SK-N-MC (cell line): ENCODE measurements at regions not wholly inside any gene's neighbourhood (a gene's known extent, or its start where the extent isn't known, plus 50 kb on each side); places are given as distances from the start of the nearest gene placed in this dataset.
A peak's percentile ranks its signal among the peaks of the same experiment; 100 is the strongest.

Experiments
- DNase-seq: peaks from one replicate; pipeline ENCODE4 v3.0.0-alpha.2; 2011; ENCODE audit warnings: low read depth, low spot score
- H3K27ac ChIP-seq: fragments of 200-600 bp; sonication (generic); 2 replicates; pipeline ENCODE4 v1.5.1; 2016; ENCODE audit warnings: mixed run types
- H3K36me3 ChIP-seq: fragments of 200-600 bp; sonication (generic); 2 replicates; pipeline ENCODE4 v1.6.1; 2017; ENCODE audit warnings: antibody characterized with exemption, low read length, mixed read lengths; ENCODE audit not compliant: insufficient read depth
- H3K4me3 ChIP-seq: fragments of 200-600 bp; sonication (generic); 2 replicates; pipeline ENCODE4 v1.5.1; 2016
- H3K9ac ChIP-seq: fragments of 200-600 bp; sonication (generic); 2 replicates; pipeline ENCODE4 v1.8.0; 2017; ENCODE audit warnings: mixed run types, mixed read lengths; ENCODE audit not compliant: insufficient read length
- H3K9me3 ChIP-seq: fragments of 200-600 bp; sonication (generic); 2 replicates; pipeline ENCODE4 v1.6.1; 2017; ENCODE audit warnings: low read depth, mild to moderate bottlenecking, antibody characterized with exemption, low read length, moderate library complexity, mixed read lengths
- EZH2 ChIP-seq: fragments of 200-600 bp; sonication (generic); IDR thresholded peaks from one replicate; pipeline ENCODE4 v1.6.1; 2017; ENCODE audit warnings: antibody characterized with exemption
- FOXP2 ChIP-seq: optimal IDR thresholded peaks from 2 replicates; pipeline ENCODE3; 2011; ENCODE audit warnings: mild to moderate bottlenecking, moderate library complexity; ENCODE audit not compliant: insufficient read depth; ENCODE audit errors: extremely low read length, control extremely low read depth
- POLR2AphosphoS5 ChIP-seq: IDR thresholded peaks from 2 replicates; pipeline ENCODE4 v1.6.1; 2012; ENCODE audit warnings: mild to moderate bottlenecking, low read depth, low read length, borderline replicate concordance

DNA sequence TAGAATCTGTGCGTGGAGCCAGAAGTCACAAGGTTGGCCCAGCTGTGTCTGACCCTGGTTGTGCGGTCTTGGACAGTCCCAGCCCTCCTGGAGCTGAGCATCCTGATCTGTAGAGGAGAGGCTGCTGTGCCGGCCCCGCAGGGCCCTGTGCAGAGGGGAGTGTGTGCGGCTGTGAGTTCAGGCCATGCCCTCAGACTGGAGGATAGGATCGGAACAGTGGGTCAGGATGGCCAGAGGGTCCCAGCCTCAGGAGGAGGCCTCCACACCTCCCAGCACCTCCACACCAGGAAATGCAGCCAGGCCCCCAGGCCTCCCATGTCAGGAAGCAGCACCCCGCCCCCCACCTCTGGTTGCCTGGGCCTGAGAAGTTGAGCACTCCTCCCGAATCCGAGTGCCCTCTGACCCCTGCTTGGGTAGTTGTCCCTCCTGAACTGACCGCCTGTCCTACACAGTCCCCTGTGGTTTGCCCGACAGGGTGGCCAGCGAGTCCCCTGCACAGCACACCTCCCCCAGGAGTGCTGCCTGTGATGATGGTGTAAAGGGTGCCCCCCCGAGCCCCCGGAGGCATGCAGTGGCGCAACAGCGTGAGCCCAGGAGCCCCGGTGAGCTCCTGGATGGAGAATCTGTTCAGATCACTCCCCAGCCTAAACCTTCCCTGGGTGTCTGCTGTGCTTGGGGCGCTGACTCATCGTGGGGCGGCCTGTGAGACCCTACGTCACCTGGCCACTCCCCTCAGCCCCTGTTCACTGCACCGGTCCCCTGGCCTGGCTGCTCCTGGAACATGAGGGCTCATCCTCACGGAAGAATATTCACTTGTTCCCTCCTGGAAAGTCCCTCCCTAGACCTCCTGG lies 285.2 kb downstream of the SEC14L1 start:
- Histone ChIP-seq H3K27ac (0 out of 2 replicates have a peak overlapping the region, but pooled peaks have one; percentile 3), H3K9me3 (no peaks in the 10 kb centered on the region), H3K9ac (no peak overlapping the region), H3K36me3 (no peaks in the 10 kb centered on the region), H3K4me3 (no peak overlapping the region)
- DNase-seq = no peak
- no peak for TF ChIP-seq FOXP2
- no peak for TF ChIP-seq POLR2AphosphoS5
- no peak for TF ChIP-seq EZH2

DNA sequence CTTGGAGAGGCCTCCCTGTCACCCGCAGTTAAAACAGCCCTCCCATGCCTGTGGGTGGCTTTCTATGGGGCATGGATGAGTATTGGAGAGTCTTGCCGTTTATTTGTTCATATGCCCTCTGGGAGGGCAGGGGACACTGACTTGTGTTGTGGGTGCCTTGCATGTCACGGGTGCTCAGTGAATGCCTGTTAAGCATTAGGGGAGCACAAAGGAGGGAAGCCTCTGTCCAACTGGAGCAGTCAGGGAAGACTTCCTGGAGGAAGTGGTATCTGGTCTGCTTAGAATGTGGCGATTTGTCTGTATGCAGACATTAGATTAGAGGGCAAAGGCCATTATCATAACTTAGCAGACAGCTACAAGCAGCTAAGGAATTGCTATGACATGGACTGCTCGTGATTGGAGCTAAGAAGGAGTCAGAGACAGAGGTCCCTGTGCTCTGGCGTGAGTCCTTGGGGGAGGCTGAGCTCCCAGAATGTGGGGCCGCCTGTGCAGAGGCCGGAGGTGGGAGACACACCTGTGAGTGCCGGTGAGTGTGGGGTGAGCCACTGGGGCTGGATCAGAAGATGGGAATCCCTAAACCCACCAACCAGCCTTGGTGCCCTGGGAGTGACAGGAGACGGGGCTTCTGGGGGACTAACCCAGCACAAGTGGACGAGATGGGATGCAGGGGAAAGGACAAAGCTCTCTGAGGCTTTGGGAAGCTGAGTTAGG lies 286.1 kb downstream of the SEC14L1 start:
- no peak for DNase-seq
- no peaks in the 10 kb centered on the region for H3K36me3 ChIP-seq
- TF ChIP-seq FOXP2 (no peak), EZH2 (no peak), POLR2AphosphoS5 (no peak)
- H3K4me3 ChIP-seq = no peak overlapping the region
- no peaks in the 10 kb centered on the region for H3K9me3 ChIP-seq
- H3K9ac ChIP-seq = no peak overlapping the region
- 0 out of 2 replicates have a peak overlapping the region, but pooled peaks have one; percentile 3 for H3K27ac ChIP-seq

DNA sequence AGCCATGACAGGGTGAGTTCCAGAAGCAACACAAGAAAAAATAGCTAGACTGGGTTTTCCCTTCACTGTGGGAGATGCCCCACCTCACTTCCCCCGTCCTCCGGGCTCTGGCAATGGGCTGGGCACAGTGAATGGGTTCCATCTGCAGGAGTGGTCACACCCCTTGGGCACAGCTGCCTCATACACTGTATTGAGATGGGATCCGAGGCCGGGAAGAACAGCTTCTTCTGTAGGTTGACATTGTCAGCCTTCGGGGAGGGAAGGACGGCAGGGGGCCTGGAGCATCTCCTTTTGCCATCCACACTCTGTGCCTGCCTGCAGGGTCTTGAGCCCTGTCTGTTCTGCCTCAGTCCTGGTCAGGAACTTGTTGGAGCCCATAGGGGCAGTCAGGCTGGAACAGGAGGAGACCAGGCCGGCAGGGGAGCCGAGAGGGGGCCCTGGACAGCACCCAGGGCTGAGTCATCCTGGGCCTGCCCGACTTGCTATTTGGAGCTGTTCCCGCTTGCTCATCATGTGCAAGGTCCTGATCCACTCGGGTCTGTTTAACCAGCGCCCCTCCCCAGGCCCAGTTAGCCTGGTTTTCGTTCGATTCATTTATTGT lies 286.7 kb downstream of the SEC14L1 start:
- no peak for DNase-seq
- Histone ChIP-seq H3K4me3 (no peak overlapping the region), H3K9ac (no peak overlapping the region), H3K36me3 (no peaks in the 10 kb centered on the region), H3K9me3 (no peaks in the 10 kb centered on the region), H3K27ac (no peak overlapping the region)
- no peak for TF ChIP-seq EZH2
- no peak for TF ChIP-seq POLR2AphosphoS5
- no peak for TF ChIP-seq FOXP2

DNA sequence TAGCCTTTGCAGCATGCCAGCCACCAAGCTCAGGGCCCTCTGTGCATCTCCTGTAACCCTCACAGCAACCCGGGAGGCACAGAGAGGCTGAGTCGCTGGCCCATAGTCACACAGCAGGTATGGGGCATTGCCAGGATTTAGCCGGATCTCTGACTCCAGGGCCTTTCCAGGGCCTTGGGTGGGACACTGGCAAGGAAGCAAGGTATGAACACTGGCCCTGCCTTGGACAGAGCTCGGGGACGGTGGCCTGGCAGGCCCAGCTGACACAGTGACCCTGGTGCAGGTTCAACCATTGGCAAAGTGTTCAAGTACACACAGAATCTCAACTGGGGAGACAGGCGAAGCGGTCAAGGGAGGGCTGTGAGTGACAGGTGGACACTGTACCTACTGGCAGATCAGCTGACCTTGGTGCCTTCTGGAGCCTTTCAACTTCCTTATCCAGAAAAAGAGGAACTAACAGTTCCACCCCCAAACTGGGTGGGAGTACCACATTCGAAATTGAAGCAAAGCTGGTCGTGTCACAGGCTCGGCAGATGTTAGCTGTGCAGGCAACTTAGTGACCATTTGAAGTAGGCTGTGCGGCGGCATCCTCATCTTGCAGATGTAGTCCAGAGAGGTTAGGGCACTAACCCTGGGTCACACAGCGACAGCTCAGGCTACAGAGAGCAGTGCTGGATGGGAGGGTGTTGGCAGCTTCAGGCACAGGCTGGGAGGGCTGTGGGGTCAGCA lies 287.4 kb downstream of the SEC14L1 start:
- Histone ChIP-seq H3K4me3 (no peak overlapping the region), H3K9ac (no peak overlapping the region)
- no peak for DNase-seq

DNA sequence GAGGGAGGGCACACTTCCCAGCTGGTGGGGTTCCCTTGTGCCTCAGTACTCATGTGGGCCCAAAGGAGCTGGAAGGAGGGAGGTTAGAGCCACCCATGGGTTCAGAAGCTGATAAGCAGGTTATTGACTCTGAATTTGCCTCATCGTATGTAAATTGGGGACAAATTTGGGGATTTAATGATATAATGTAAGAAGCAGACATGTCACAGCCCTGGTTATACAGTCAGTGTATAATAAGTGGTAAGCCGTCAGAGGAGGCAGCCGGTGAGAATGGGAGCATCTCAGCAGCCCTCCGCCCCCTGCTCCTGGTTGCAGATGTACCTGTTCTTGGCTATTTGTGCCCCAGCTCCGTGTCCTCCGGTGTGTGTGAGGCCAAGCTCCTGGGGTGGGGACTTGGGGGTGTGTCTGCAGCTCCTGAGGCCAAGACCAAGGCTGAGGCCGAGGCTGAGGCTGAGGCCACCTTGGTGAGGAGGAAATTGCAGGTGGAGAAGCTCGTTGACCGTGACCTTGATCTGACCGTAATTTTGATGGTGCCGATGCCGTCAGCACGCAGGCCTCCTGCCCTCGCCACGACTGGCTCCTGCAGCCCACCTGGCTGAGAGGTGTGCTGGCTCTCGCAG lies 288.1 kb downstream of the SEC14L1 start:
- Histone ChIP-seq H3K27ac (no peak overlapping the region), H3K9ac (no peak overlapping the region), H3K36me3 (no peaks in the 10 kb centered on the region), H3K9me3 (no peaks in the 10 kb centered on the region), H3K4me3 (no peak overlapping the region)
- no peak for DNase-seq
- no peak for TF ChIP-seq FOXP2
- TF ChIP-seq EZH2 = no peak
- TF ChIP-seq POLR2AphosphoS5 = no peak

More for the DNA sequence above, 287.4 kb downstream of the SEC14L1 start:
- TF ChIP-seq FOXP2 (no peak), EZH2 (no peak), POLR2AphosphoS5 (no peak)
- no peak overlapping the region for H3K27ac ChIP-seq
- H3K9me3 ChIP-seq = no peaks in the 10 kb centered on the region
- no peaks in the 10 kb centered on the region for H3K36me3 ChIP-seq

DNA sequence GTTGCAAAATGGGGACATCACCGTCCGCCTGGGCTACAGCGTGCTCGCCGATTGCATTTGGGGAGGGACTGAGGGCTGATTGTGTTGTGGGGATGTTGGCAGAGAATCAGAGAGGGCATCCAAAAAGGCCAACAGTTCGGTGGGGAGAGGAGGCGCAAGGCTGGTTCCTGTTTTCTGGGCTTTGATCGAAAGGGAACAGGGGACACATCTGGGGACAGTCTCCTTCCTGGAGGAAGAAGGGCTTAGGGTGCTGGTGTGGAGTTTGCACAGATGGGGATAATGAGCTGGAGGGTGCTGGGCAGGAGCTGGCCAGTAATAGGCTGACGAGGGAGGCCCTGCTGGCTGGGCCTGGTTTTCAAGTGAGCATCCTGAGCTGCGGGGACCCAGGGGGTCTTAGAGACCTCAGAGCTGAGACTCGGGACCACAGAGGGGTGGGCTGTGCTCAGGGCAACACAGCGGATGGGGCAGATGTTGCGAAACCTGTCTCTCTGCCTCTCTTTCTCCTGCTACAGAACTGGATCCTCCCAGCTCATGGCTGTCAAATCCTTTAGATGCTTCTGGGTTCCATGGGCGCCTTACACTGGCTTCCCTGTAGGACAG lies 288.7 kb downstream of the SEC14L1 start:
- H3K9ac ChIP-seq = no peak overlapping the region
- H3K4me3 ChIP-seq = no peak overlapping the region
- no peaks in the 10 kb centered on the region for H3K36me3 ChIP-seq
- no peak overlapping the region for H3K27ac ChIP-seq
- no peak for DNase-seq
- TF ChIP-seq EZH2 = no peak
- TF ChIP-seq POLR2AphosphoS5 = no peak
- no peak for TF ChIP-seq FOXP2
- H3K9me3 ChIP-seq = no peaks in the 10 kb centered on the region

DNA sequence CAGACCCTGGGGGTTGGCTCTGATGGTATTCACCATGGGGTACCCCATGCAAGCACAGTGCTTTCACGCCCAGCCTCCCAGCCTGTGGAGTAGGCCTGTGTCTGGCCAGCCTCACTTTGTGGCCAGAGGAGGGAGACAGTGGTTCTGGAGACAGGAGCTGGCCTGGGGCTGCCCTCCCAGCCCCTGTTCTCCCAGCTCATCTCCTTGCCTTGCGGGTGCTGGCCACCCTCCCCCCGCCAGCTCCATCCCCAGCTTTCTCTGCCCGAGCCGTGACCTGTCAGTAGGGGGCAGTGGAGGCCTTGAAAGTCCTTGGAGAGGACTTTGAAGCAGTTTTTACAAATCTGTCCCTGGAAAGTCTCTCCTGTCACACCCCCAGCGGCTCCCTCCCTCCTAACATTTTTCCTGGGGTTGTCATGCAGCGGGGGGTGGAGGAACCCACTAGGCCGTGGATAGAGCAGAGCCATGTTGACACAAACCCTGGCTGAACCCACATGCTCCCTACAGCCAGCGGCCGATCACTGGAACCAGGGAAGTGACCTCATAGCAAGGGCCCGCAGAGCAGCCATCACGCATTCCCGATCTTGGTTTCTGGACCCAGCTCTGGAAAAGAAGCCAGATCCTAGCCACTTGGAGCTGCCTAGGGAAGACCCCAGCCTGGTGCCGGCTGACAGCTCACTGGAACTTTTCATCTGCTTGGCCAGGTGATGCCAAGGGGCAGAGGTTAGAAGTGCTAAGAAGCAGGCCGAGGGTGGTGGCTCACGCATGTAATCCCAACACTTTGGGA lies 289.4 kb downstream of the SEC14L1 start:
- Histone ChIP-seq H3K4me3 (no peak overlapping the region), H3K9ac (no peak overlapping the region), H3K9me3 (no peaks in the 10 kb centered on the region), H3K27ac (no peak overlapping the region), H3K36me3 (no peaks in the 10 kb centered on the region)
- TF ChIP-seq FOXP2 = no peak
- TF ChIP-seq EZH2 = no peak
- no peak for TF ChIP-seq POLR2AphosphoS5
- no peak for DNase-seq
